T-helper 9 cell (primary cell): ENCODE measurements at regions not wholly inside any gene's neighbourhood (a gene's known extent, or its start where the extent isn't known, plus 50 kb on each side); places are given as distances from the start of the nearest gene placed in this dataset.
"Not testable (repeated sequence)": the region's sequence is repeated elsewhere in the genome, so short reads cannot be mapped to it uniquely, and the experiment has no call there.

Source experiments
- DNase-seq: peaks from one replicate; pipeline ENCODE4 v3.0.0-alpha.2; 2020

DNA sequence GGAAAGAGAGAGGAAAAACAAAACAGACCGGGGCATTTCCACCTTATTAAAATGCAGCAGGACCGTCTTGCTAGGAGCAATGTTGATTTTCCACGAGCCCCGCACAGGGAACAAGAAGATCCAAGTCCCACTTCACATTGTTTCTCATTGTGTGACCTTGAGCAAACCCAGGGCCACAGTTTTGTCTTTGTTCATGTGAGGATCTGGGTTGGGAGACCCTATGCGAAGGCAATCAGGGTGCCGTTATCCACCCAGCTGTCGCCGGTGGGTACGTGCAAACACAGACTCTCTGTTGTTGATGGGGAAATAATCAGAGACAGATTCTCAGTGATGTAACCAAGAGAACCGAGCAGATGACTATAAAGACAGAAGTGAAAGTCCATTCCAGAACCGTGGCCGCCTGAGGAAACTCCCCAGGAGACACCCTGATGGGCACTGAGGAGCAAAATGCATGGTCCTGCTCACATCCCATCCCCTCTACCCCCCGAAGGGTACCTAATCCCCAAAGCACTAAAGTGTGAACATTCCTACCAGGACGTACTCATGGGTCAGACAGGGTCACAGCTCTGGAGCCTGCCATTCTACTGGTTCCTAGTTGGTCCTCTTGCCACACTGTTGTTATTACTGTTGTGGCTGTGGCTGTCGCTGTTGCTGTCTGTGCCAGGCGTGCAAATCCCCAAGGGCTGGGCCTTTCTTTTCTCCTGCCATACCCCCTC is 102.7 kb upstream of the RBPJ start:
- no peak for DNase-seq

DNA sequence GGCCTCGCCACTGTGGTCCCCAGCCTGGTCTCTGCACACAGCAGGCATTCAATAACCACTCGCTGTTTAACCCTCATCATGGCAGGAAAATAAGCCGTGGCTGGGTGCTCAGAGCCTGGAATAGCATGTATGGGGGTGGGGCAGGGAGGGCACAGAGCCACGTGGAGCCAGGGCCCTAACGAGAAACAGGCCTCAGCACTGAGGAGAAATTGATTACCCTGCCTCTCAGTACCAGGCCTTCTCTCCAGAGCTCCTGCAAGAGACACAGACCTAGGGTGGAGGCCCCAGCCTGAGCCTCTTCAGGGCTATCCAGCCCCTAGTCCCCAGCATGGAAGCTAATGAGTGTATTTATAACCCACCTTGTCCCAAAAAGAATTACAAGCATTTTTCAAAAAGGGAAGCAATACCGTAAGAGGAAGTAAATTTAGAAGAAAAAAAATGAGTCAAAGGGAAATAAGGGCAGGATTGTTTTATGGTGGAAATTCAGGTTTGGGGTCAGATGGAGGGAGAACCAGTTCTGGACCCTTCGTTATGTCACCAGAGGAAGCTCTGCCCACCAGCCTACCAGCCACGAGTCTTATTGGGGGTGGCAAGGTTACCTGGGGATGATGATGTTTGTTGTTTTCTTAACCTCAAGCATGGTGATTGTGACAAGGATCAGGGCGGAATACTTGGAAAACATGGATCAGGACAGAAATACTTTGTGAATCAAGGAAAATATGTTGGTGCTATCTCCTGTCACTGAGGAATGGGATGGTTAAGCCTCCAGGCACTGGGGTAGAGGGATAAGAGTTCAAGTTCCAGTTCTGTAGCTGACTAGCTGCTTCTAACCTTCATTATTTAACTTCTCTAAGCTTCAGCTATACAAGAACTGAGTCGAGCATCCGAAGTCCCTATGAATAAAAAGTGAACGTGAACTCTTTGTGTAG is 101.9 kb upstream of the RBPJ start:
- DNase-seq, result no peak

DNA sequence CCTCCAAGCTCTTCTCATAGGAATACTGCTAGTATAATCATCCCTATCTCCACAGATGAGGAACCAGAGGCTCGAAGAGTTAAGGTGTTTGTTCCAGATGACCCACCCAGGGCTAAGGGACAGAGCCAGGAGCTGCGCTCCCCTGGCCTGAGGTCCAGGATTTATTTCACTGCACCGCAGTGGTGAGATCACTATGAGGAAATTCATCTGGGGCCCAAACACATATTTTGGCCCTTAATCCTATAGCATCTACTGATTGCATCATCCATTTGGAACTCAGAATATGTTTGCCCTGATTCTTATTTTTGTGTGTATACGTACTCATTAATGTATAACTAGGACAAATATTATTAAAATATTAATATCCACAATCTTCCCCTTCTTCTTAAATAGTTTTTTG is 100.1 kb upstream of the RBPJ start:
- DNase-seq, result no peak

DNA sequence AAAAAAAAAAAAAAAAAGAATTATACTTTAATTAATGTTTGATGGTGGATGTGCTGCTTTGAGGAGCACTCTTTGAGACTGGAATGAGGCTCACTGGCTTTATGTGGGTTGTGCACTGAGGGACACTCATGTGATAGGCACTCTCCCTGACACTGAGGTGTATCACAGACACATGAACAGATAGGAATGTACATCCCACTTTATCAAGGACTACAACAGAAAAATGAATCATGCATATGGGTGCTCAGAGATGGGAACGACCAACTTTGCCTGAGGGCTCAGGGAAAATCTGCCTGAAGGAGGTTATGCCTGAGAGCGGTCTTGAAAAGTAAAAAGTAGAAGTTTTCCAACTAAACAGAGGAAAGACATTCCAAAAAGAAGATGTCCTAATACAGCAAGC is 97.7 kb upstream of the RBPJ start:
- DNase-seq, result no peak

DNA sequence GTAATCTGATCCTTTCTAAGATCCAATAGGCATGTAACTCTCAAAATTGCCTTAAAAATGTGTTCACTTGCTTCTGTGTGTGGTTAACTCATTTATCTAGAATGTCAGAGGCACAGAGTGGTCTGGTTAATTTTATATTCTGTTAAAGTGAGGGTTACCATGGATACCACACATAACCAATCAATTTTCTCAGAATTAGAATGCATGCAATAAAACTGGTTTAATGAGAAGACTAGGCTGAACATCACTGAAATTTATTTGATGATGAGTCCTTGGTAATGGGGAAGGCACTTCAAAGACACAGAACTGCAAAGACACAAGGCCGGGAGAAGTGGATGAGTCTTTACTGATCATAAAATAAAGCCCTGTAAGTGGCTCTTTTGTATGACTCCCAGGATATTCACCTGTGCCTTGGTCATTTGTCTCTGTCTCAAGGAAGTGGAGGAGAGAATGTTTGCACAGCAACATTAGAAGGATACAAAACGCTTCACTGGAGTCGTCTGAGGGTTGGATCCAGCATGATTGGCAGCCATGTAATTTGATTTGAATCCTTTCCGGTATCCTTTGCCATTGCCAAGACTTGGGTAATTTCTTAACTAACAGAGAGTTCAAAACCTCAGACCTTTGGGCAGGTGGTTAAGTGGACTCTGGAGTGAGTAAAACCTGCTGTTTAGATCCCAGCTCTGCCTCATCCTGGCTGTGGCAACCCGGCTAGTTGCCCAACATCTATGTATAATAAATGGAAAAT is 94.0 kb upstream of the RBPJ start:
- no peak for DNase-seq

DNA sequence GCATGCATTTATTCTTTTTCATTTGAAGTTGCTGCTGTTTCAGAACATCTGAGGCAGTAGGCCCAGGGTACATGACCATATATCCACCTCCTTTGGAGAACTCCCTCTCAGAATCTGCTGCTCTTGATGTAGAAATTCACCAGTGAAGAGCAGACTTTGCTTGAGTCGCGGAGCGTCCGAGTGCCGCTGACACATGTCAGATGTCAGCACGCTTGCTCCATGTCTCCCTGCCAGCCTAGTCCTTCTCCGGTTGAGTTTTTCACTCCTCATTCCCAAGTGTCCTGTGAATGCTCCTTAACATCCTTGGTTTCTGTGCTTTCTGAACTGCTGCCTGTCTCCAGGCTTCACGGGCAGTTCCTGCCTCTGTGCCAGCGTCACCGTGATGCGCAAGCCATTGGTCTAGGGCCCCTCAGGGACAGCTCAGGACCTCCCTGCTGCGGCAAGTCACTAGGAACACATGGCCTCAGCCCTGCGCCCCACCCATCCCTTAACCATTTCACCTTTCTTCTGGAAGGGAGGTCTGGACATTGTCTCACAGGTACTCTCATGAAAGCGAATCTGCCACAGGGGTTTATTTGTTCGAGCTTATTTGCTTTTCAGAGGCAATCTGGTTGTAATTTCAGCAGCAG is 93.1 kb upstream of the RBPJ start:
- DNase-seq, result no peak

DNA sequence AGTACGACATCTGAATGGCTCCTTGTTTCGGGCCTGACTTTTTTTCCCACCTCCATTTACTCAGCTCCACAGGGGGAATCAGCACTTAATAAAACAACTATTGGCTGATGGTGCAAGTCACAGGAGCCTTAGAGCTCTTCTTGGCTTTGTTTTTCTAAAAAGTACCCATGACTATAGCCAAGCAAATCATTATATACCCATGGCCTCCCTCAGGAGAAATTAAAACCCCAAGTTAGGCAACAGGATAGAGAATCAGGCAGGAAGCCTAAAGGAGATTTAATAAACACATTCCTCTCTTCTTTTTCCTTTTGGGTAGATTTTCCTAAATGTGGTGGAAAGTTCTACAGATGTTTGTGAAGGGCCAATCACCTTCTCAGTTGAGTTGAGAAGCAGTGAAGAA is 91.9 kb upstream of the RBPJ start:
- no peak for DNase-seq

DNA sequence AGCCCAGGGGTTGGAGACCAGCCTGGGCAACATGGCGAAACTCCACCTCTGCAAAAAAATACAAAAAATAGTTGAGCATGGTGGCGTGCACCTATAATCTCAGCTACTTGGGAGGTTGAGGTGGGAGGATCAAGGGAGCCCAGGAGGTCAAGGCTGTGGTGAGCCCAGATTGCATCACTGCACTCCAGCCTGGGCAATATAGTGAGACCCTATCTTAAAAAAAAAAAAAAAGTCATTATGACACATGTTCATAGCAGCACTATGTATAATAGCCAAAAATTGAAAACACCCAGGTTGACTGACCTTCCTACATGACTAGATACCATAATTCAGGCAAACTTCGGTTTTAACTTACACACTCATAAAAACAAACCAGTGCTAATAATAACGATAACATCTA is 90.8 kb upstream of the RBPJ start:
- DNase-seq, result no peak

DNA sequence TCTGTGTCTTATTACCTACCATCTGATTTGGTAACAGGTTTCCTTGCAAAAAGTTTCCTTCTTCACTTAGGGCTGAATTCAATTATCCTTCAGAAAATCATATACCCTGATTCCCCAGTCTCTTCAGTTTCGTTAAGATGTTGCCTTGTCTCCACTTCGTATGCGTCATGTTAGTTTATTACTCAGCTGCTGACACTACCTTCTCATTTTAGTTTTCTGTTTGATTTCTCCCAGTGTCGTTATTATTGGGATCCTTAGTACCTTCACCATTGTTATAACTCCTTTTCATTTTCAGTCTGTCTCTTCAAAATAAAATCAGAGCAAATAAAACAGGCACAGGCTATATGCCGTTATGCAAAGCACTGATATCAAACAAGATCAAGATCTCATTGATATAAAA is 87.5 kb upstream of the RBPJ start:
- DNase-seq, result no peak

DNA sequence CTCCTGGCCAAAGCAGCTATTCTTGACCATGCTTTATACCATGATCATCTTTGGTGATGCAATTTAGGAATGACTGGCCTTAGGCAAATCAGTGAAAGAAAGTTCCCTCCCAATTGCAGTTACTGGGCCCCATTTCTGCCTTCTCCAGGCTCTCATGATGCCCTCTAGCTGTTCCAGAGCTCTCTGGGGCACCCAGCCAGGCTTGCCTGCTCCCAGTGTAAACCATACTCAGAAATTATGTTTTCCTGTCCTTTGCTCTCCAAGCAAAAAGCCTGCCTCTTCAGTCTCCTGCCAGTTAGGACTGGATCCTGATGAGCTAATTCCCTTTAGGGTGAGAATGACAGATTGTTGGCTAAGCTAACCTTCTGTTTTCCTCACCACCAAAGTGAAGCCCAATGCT is 85.3 kb upstream of the RBPJ start:
- DNase-seq, result no peak

DNA sequence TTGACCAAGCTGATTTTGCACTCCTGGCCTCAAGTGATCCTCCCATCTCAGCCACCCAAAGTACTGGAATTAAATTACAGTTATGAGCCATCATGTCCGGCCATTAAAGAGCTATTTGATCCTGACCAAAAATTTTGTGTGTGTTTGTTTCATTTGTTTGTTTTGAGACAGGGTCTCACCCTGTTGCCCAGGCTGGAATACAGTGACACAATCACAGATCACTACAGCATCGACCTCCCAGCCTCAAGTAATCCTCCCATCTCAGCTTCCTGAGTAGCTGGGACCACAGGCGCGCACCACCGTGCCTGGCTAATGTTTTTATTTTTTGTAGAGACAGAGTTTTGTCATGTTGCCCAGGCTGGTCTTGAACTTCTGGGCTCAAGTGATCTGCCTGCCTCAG is 82.9 kb upstream of the RBPJ start:
- no peak for DNase-seq

DNA sequence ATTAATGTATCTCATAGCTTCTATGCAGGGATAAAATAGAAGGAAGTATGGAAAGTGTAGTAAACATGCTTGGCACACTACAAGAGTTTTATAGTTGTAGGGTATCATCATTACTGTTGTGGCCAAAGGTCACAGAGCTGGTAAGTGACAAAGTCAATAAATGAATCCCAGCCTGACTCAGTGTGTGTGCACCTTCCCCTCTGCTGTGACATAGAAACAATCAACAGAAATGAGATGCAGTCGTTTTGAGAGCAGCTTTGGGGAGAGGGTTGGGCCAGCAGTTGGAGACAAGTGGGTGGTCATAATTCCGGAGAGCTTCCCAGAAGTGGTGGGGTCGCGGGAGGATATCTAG is 82.4 kb upstream of the RBPJ start:
- no peak for DNase-seq

DNA sequence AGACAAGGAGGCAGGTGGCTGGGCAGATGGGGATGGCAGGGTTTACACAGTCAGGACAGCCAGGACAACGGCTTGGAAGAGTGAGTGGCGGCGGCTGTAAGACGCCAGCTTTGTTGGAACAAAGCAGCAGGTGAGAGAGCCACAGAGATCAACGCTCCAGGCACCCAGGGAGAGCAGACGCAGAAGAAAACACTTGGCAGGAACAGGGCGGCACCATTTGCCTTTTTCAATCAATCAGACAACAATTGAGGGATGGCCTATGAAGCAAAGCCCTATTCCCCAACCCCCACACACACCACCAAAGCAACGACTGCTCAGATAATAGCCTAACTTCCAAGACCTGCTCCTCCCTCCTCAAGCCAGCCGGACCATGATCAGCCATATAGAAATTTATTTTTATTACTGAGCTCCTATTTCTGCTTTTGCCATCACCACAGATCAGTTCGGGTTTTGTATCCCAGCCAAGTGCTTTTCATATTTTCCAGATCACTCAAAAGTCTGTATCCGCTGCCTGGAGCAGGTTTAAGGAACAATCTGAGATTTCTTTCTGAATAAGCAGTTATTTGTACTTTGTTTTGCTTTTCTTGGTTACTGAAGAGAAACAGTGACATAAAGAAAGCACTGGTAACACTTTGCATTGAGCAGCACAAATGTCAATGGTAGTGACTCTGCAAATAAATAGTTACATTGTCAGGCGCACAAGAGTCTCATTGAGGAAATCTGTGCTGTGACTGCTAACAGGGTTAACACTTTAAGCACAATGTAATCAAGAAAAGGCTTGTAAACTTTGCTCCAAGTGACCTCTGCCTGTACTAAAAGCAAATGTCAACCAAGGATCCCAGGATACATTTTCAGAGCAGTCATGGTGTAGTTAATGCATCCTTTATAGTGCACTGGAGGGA is 81.8 kb upstream of the RBPJ start:
- DNase-seq, result no peak

DNA sequence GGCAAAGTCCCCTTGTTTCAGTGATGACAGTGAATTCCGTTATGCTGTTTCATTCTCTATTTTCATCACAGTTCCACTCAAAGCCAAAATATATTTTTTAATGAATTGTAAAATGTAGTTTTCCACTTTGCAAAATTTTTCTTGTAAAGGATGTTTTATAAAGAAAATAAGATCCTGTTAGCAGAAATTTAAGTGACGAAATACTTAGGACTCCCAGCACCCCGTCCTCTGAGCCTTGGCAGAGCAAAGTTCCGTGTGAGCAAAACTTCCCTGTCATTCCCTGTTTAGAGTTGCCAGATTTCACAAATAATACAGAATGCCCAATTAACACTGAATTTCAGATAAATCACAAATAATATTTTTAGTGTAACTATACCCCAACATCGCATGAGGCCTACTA is 81.0 kb upstream of the RBPJ start:
- DNase-seq, result no peak

DNA sequence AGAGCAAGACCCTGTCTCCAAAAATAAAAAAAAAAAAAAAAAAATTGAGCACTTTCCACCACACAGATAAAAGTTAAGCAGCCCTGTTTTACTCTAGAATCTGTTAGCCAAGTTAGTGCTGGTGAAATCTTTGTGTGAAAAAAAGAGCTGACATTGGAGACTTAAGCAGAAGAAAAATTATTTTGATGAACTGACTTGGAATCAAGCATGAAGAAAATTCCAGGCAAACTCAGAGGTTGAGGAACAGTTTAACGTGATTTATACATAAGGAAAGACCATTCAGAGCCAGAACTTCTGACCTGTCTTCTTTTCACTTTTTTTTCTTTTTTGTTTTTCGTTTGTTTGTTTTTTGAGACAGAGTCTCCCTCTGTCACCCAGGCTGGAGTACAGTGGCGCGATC is 79.6 kb upstream of the RBPJ start:
- DNase-seq, result no peak

DNA sequence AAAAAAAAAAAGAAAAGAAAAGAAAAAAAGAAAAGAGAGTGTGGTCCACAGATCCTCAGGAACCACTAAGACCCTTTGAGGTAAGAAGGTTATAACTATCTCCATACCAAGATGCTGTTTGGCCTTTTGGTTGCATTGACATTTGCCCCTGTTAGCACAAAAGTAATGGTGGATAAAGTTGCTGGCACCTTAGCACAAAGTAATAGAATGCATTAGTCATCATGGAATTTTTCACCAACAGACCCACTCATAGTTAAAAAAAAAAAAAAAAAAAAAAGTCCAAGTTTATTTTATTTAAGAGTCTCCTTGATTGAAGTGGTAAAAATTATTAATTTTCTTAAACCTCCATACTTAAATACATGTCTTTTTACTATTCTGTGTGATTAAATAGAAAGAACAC is 78.4 kb upstream of the RBPJ start:
- DNase-seq, result no peak

DNA sequence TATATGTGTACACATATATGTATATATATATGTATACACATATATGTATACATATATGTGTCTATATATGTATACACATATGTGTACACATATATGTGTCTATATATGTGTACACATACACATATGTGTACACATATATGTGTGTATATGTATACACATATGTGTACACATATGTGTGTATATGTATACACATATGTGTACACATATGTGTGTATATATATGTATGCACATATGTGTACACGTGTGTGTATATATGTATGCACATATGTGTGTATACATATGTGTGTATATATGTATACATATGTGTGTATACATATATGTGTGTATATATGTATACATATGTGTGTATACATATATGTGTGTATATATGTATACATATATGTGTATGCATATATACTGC is 76.7 kb upstream of the RBPJ start:
- DNase-seq, result not testable (repeated sequence)

DNA sequence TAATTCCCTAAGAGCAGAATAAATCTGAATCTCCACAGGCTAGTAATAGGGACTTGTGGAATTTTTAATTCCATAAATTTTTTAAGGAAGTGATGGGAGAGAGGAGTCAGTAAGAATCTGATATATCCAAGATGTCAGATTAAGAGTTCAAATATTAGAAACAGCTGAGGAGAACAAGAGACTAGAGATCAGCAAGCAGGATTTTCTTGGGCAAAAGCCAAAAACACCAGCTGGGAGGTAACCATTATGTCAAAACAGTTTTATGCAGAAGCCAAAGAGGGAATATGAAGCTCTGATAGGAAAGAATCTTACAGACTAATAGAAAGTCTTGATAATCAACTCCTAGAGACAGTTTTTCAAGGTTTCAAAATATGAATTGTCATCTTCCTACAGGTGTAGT is 72.2 kb upstream of the RBPJ start:
- no peak for DNase-seq

DNA sequence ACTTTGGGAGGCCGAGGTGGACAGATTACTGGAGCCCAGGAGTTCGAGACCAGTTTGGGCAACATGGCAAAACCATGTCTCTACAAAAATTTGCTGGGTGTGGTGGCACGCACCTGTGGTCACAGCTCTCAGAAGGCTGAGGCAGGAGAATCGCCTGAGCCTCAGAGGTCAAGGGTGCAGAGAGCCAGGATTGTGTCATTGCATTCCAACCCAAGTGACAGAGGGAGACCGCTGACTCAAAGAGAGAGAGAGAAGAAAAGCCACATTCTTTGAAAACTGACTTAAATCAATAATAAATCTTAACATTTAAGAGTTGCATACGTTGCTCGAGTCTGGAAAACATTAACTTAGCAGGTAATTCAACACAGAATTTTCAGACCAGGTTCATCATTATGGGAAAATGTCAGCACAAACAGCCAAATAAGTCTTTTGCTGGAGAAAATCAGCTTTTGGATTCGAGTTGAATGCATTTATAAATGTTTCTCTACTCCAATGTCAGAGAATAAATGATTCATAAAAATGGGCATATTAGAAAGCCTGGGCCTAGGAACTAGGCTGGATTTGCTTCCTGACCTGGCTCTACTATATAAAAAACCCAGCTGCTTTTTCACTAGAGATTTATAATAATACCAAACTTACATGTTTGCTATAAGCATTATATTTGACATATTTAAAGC is 68.3 kb upstream of the RBPJ start:
- no peak for DNase-seq

DNA sequence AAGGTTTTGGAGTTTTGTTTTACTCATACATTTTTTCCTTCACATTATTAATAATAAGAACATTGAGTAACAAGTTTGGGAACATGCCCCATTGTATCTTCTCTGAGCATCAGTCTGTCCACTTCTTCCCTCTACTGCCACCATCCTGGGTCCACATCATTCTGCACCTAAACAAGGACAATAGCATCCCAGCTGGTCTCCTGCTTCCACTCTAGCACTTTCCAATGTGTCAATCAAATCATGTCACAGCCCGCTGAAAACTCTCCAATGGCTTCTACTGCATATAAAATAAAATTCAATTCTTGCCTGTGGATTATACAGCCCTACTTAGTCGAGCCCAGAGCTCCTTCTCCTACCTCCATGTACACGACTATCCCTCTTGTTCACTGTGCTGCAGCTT is 66.8 kb upstream of the RBPJ start:
- DNase-seq, result no peak

DNA sequence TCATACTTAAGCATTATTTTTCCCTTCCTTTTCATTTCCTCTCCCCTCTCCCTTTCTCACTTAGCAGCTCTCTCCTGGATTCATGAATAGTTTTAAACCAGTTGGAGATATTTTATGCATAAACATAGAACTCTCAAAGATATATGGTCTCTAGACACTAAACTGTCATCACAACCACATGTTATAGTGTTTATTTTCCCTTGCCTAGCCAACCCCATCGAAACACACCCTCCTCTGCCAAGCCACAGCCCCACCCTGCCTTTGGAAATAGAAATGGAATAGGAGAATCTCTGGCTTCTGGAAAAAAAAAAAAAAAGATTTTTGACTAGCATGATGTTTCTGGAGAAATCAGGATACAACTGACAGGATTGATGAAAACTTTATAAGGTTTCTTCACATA is 64.8 kb upstream of the RBPJ start:
- no peak for DNase-seq

DNA sequence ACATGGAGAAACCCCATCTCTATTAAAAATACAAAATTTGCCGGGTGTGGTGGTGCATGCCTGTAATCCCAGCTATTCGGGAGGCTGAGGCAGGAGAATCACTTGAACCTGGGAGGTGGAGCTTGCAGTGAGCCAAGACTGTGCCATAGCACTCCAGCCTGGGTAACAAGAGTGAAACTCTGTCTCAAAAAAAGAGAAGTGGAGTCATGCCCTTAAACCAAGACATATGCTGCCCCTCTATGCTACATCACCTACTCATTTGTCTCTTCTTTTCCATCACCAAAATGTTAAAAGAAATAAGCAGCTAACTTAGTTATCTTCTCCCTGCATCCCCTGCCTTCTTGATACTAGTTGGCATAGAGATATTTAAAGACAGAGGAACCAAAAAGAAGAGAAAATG is 63.4 kb upstream of the RBPJ start:
- not testable (repeated sequence) for DNase-seq
